ENCODE measurements at regions not wholly inside any gene's neighbourhood (a gene's known extent, or its start where the extent isn't known, plus 50 kb on each side); places are given as distances from the start of the nearest gene placed in this dataset.

GRCh38 chr4:143082701-143083100, 102.0 kb upstream of the USP38 start:
- no peak for TF ChIP-seq CTCF (IDR thresholded peaks at IDR 0.05; ENCODE audit: low read depth, low read length)
- CTCF ChIA-PET: interaction anchor here (3.3 kb wide), 1 partner anchor 97 kb away, joined by 11 read pairs; no protein-coding TSS in a partner anchor
- no peak for DNase-seq (ENCODE audit: low read depth, low spot score)
- Histone ChIP-seq H3K9me3 (ENCODE audit: control insufficient read depth, insufficient read depth, low read length) (no peaks in the 10 kb centered on the region), H3K27ac (ENCODE audit: low read depth, low read length) (no peak overlapping the region), H3K4me3 (ENCODE audit: low read depth, low read length) (no peak overlapping the region), H3K27me3 (ENCODE audit: control insufficient read depth, insufficient read depth, low read length) (peaks cover 4% of the 10 kb centered on the region)
- POLR2A ChIA-PET: no interaction called here

- H3K4me3 ChIP-seq (ENCODE audit: low read depth, low read length): no peak overlapping the region
- H3K27ac ChIP-seq (ENCODE audit: low read depth, low read length): no peak overlapping the region
- DNase-seq (ENCODE audit: low read depth, low spot score): no peak
- ChIA-PET CTCF (interaction anchor here (0.7 to 3.3 kb wide), 5 partner anchors 10 to 1950 kb away, joined by 3 to 11 read pairs (median 3); partner anchors contain the start of gene RNF150), POLR2A (no interaction called here)
- peaks cover 4% of the 10 kb centered on the region for H3K27me3 ChIP-seq (ENCODE audit: control insufficient read depth, insufficient read depth, low read length)
- no peaks in the 10 kb centered on the region for H3K9me3 ChIP-seq (ENCODE audit: control insufficient read depth, insufficient read depth, low read length)
- TF ChIP-seq CTCF (IDR thresholded peaks at IDR 0.05; ENCODE audit: low read depth, low read length): no peak
Observed at GRCh38 chr4:143083756-143084472, 100.8 kb upstream of the USP38 start.

GRCh38 chr4:143084566-143084965, 100.2 kb upstream of the USP38 start:
- POLR2A ChIA-PET: no interaction called here
- H3K9me3 ChIP-seq (ENCODE audit: control insufficient read depth, insufficient read depth, low read length): no peaks in the 10 kb centered on the region
- H3K4me3 ChIP-seq (ENCODE audit: low read depth, low read length): no peak overlapping the region
- H3K27me3 ChIP-seq (ENCODE audit: control insufficient read depth, insufficient read depth, low read length): peaks cover 4% of the 10 kb centered on the region
- CTCF ChIA-PET: interaction anchor here (0.6 to 3.3 kb wide), 4 partner anchors 9 to 272 kb away, joined by 3 to 11 read pairs (median 4); no protein-coding TSS in a partner anchor
- no peak for TF ChIP-seq CTCF (IDR thresholded peaks at IDR 0.05; ENCODE audit: low read depth, low read length)
- no peak for DNase-seq (ENCODE audit: low read depth, low spot score)
- H3K27ac ChIP-seq (ENCODE audit: low read depth, low read length): no peak overlapping the region

GRCh38 chr4:143085224-143085623, 99.5 kb upstream of the USP38 start:
- peaks cover 4% of the 10 kb centered on the region for H3K27me3 ChIP-seq (ENCODE audit: control insufficient read depth, insufficient read depth, low read length)
- POLR2A ChIA-PET: no interaction called here
- no peaks in the 10 kb centered on the region for H3K9me3 ChIP-seq (ENCODE audit: control insufficient read depth, insufficient read depth, low read length)
- no peak overlapping the region for H3K4me3 ChIP-seq (ENCODE audit: low read depth, low read length)
- CTCF ChIA-PET: interaction anchor here (0.6 to 3.3 kb wide), 4 partner anchors 8 to 273 kb away, joined by 3 to 11 read pairs (median 4); no protein-coding TSS in a partner anchor
- DNase-seq (ENCODE audit: low read depth, low spot score): no peak
- H3K27ac ChIP-seq (ENCODE audit: low read depth, low read length): no peak overlapping the region
- peak; percentile 30; the same call in 1 of the 2 replicates for TF ChIP-seq CTCF (IDR thresholded peaks at IDR 0.05; ENCODE audit: low read depth, low read length)

GRCh38 chr4:143085659-143086058, 99.1 kb upstream of the USP38 start:
- Histone ChIP-seq H3K9me3 (ENCODE audit: control insufficient read depth, insufficient read depth, low read length) (no peaks in the 10 kb centered on the region), H3K27ac (ENCODE audit: low read depth, low read length) (no peak overlapping the region), H3K4me3 (ENCODE audit: low read depth, low read length) (no peak overlapping the region), H3K27me3 (ENCODE audit: control insufficient read depth, insufficient read depth, low read length) (peaks cover 4% of the 10 kb centered on the region)
- ChIA-PET POLR2A (no interaction called here), CTCF (interaction anchor here (0.6 to 3.3 kb wide), 3 partner anchors 100 to 1647 kb away, joined by 3 to 11 read pairs (median 8); no protein-coding TSS in a partner anchor)
- DNase-seq (ENCODE audit: low read depth, low spot score): no peak
- TF ChIP-seq CTCF (IDR thresholded peaks at IDR 0.05; ENCODE audit: low read depth, low read length): no peak
